LNCAP (cell line): ENCODE measurements at regions not wholly inside any gene's neighbourhood (a gene's known extent, or its start where the extent isn't known, plus 50 kb on each side); places are given as distances from the start of the nearest gene placed in this dataset.

Experiments used
- TF ChIP-seq, protein P1 (sequence below): fragments of 450-650 bp; IDR thresholded peaks from 2 replicates; pipeline ENCODE4 v1.5.1; 2017; ENCODE audit warnings: mild to moderate bottlenecking

DNA sequence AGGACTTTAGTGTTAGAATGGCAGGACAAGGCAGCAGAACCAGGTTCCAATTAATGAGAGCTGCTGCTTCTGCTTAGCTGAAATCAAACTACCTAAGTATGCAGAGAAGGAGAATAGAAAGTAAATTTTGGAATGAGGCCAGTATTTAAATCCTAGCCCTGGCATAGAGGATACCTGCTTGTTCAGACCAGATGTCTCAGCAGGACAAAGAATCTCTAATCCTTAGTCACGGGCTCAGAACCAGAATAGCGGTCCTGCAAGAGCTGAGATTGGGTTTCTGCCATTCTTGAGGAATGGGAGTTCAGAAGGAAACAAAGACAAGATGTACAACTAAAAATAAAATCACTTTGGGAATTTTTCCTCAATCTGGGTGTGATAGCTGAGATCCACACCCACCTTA lies 550.8 kb upstream of the TMEM132C start:
- TF ChIP-seq, protein P1, sequence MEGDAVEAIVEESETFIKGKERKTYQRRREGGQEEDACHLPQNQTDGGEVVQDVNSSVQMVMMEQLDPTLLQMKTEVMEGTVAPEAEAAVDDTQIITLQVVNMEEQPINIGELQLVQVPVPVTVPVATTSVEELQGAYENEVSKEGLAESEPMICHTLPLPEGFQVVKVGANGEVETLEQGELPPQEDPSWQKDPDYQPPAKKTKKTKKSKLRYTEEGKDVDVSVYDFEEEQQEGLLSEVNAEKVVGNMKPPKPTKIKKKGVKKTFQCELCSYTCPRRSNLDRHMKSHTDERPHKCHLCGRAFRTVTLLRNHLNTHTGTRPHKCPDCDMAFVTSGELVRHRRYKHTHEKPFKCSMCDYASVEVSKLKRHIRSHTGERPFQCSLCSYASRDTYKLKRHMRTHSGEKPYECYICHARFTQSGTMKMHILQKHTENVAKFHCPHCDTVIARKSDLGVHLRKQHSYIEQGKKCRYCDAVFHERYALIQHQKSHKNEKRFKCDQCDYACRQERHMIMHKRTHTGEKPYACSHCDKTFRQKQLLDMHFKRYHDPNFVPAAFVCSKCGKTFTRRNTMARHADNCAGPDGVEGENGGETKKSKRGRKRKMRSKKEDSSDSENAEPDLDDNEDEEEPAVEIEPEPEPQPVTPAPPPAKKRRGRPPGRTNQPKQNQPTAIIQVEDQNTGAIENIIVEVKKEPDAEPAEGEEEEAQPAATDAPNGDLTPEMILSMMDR = no peak

DNA sequence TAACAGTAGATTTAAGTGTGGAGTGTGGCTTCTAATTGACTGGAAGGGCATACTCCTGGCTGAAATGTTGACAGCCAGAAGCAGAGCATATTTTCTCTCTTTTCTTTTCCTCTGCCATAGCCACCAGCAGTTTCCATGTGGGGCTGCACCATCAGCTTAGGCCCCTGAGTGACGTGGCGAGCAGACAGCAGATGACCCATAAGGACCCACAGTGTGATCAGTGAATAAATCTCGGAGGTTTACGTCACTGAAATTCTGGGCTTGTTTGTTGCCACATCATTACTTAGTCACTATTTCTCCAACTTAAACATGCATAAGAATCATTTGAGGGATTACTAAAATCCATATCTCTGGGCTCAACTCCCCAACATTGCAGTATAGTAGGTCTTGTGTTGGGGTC lies 549.7 kb upstream of the TMEM132C start:
- TF ChIP-seq, protein P1 = no peak

DNA sequence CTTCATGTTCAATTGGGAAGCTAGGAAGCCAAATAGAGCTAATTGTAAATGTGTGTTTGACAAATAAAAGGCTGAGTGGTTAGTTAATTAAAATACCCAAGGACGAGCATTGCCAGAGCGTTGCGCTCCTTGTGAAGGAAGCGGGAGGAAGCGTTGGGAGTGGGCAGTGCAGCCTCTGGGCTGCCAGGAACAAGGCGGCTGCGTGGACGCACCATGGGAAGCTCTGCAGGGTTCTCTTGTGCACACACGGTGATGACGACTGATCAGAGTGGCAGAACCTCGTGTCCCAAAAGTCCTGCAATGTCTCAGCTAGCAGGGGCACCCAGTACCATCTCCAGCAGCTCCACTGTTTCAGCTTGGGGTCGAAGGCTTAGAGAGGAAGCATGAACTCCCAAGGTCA lies 546.6 kb upstream of the TMEM132C start:
- TF ChIP-seq, protein P1 = no peak

DNA sequence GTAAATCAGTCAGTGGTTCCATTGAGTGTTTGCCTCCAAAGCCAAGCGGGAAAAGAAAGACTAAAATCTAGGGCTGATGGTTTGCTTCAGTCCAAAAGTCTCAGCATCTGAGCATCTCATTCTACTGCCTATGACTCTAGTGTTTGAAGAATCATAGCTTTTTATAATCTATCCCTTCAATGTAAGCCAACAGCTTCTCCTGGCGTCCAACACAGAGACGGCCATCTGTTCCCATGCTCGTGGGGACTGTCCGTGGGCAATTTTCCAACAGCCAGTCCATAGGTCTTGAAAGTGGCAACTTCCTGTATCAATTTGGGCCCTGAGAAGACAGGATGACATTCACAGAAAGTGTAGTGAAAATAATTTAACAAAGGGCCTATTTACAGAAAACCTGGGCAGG lies 544.4 kb upstream of the TMEM132C start:
- TF ChIP-seq, protein P1 = no peak

DNA sequence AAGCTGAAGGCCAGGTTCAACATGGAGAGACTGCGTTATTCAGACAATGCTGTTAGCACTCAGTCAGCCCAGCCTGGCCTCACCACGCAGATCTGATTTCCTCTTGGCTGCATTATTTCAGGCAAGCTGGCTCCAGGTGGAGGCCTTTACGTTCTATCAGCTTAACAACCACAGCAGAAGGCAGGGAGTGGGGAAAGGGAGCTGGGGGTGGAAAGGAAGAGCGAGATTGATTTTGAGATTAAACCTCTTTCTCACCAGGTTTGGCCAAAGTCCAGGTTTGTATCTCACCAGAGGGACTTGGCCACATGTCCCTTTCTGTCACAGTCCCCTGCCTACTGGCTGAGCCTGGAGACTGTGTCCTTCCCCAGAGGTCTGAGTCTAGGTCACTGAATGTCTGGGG lies 543.7 kb upstream of the TMEM132C start:
- TF ChIP-seq, protein P1 = no peak

- TF ChIP-seq, protein P1 = no peak
Observed at GRCh38 chr12:127726671-127727315, 540.2 kb upstream of the TMEM132C start.

GRCh38 chr12:127728285-127728684 lies 538.7 kb upstream of the TMEM132C start:
- TF ChIP-seq, protein P1 = no peak

GRCh38 chr12:127728729-127729128 lies 538.2 kb upstream of the TMEM132C start:
- TF ChIP-seq, protein P1 = no peak
